Heart left ventricle (tissue), 16 donors: ENCODE measurements at regions not wholly inside any gene's neighbourhood (a gene's known extent, or its start where the extent isn't known, plus 50 kb on each side); places are given as distances from the start of the nearest gene placed in this dataset.

Source experiments
- ATAC-seq, 4 donors: fragments of 200-7000 bp; cut with Tn5 transposase; one replicate each; pipeline ENCODE4 v1.9.1; 2020 to 2022; ENCODE audit warnings: moderate library complexity in 4 of 4, mild to moderate bottlenecking in 3 of 4, moderate number of reproducible peaks in 1 of 4
- DNase-seq, 5 donors: peaks; one replicate each; pipeline ENCODE4 v3.0.0-alpha.2; 2020
- H3K27ac ChIP-seq, 12 donors: fragments of 200-600 bp; sonication (generic) in 4 of 12; one replicate each; pipeline versions ENCODE4 v1.5.0 to v1.8.0; 2016 to 2022; ENCODE audit warnings: mild to moderate bottlenecking in 2 of 12
- H3K27me3 ChIP-seq, 9 donors: fragments of 200-600 bp; sonication (generic) in 2 of 9; one replicate each; pipeline versions ENCODE4 v1.5.1 to v1.8.0; 2016 to 2022; ENCODE audit warnings: mild to moderate bottlenecking in 3 of 9
- H3K36me3 ChIP-seq, 9 donors: fragments of 200-600 bp; sonication (generic) in 2 of 9; one replicate each; pipeline versions ENCODE4 v1.5.0 to v1.8.0; 2018 to 2022; ENCODE audit warnings: mild to moderate bottlenecking in 2 of 9
- H3K4me1 ChIP-seq, 12 donors: fragments of 200-600 bp; sonication (generic) in 4 of 12; one replicate each; pipeline versions ENCODE4 v1.5.0 to v1.8.0; 2016 to 2022; ENCODE audit warnings: mild to moderate bottlenecking in 3 of 12
- H3K4me3 ChIP-seq, 12 donors: fragments of 200-600 bp; sonication (generic) in 4 of 12; one replicate each; pipeline versions ENCODE4 v1.5.0 to v1.8.0; 2017 to 2022; ENCODE audit warnings: mild to moderate bottlenecking in 9 of 12, moderate library complexity in 4 of 12
- H3K9me3 ChIP-seq, 12 donors: fragments of 200-600 bp; sonication (generic) in 4 of 12; one replicate each; pipeline versions ENCODE4 v1.5.0 to v1.8.0; 2016 to 2022; ENCODE audit warnings: mild to moderate bottlenecking in 1 of 12
- POLR2A ChIP-seq, 2 donors: fragments of 450-650 bp; IDR thresholded peaks; one replicate each; pipeline ENCODE4 v1.6.1; 2017; ENCODE audit warnings: antibody characterized with exemption in 2 of 2, mild to moderate bottlenecking in 2 of 2, moderate library complexity in 2 of 2
- WGBS, 4 donors: extraction: QIAGEN DNeasy Blood & Tissue Kit in 2 of 4; methylation state at CpG; one replicate each; pipeline versions ENCODE4 v1.1.5 to v1.1.7; 2013 to 2018; 5-methylcytosine and 5-hydroxymethylcytosine counted together
- intact Hi-C, 10 donors: fragments of 100-400 bp; cut with DNase I; formaldehyde crosslinking; loops; one replicate each; pipeline versions ENCODE4 v1.11.1 to v1.14.2; 2022
- TF ChIP-seq, protein P1 (sequence below), 12 donors: fragments of 200-600 bp; sonication (generic) in 4 of 12; IDR thresholded peaks; one replicate each; pipeline versions ENCODE4 v1.5.0 to v1.8.0; 2018 to 2022; ENCODE audit warnings: antibody characterized with exemption in 12 of 12, mild to moderate bottlenecking in 5 of 12
- donor health status: ischemic (EF 13 %, LVEDD 7.1; RV severe dilation, severe dysfunction).
- donor health status: healthy with polysubstance abuse.
- donor health status: DM: no; HTN: yes; CAD: no.
- donor health status: DM: no; HTN: no; CAD: no.
- donor health status: ischemic (EF 25% LVEDD 6.9; RV normal size, moderate dysfunction).
- donor health status: ischemic (EF 25% LVEDD 5.7; RV mildly dilated, moderate dysfunction).
- donor health status: healthy.
- donor health status: DM: yes; HTN: yes; CAD: no.
- donor health status: ischemic (EF 35%, LVEDD 5.7; RV mildly dilated, moderate dysfunction).
- donor health status: nonischemic (EF 11% LVEDD 7.7; RV severe dilation, severe dysfunction).
- donor health status: DM: yes; HTN: yes; CAD: no.
- donor health status: PGD.
- donor health status: ischemic (EF 29% LVEDD 5.4; RV normal size, mild dysfunction).
- donor health status: nonischemic (EF 23%, LVEDD 6.1; RV moderate dilation, normal function).

- TF ChIP-seq, protein P1, sequence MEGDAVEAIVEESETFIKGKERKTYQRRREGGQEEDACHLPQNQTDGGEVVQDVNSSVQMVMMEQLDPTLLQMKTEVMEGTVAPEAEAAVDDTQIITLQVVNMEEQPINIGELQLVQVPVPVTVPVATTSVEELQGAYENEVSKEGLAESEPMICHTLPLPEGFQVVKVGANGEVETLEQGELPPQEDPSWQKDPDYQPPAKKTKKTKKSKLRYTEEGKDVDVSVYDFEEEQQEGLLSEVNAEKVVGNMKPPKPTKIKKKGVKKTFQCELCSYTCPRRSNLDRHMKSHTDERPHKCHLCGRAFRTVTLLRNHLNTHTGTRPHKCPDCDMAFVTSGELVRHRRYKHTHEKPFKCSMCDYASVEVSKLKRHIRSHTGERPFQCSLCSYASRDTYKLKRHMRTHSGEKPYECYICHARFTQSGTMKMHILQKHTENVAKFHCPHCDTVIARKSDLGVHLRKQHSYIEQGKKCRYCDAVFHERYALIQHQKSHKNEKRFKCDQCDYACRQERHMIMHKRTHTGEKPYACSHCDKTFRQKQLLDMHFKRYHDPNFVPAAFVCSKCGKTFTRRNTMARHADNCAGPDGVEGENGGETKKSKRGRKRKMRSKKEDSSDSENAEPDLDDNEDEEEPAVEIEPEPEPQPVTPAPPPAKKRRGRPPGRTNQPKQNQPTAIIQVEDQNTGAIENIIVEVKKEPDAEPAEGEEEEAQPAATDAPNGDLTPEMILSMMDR (IDR thresholded peaks at IDR 0.05): peak in 1 of 12 donors; percentile 25
- TF ChIP-seq POLR2A (IDR thresholded peaks at IDR 0.05): no peak
- no peaks in the 10 kb centered on the region for H3K4me1 ChIP-seq
- no peak overlapping the region for H3K4me3 ChIP-seq
- intact Hi-C loops: no loop called here
- ATAC-seq (peak in 1 of 4 donors; percentile 34), DNase-seq (no peak)
- no peaks in the 10 kb centered on the region for H3K27me3 ChIP-seq
- H3K36me3 ChIP-seq: no peaks in the 10 kb centered on the region
- WGBS, 4 donors: 86 to 95% (median 90%) methylated on average over 2 of the region's 2 CpGs
- peaks cover 0 to 5% (median 0%) of the 10 kb centered on the region in 12 donors for H3K9me3 ChIP-seq
- no peak overlapping the region for H3K27ac ChIP-seq
These were observed 193.6 kb upstream of the BANK1 start for GRCh38 chr4:101596781-101597552.

- H3K27ac ChIP-seq: no peak overlapping the region
- H3K4me1 ChIP-seq: no peaks in the 10 kb centered on the region
- ATAC-seq (no peak), DNase-seq (no peak)
- no peak overlapping the region for H3K4me3 ChIP-seq
- peaks cover 0 to 5% (median 0%) of the 10 kb centered on the region in 12 donors for H3K9me3 ChIP-seq
- intact Hi-C loops: no loop called here
- no peaks in the 10 kb centered on the region for H3K27me3 ChIP-seq
- WGBS, 4 donors: 94 to 95% (median 94%) methylated on average over 11 of the region's 11 CpGs
- H3K36me3 ChIP-seq: no peaks in the 10 kb centered on the region
- TF ChIP-seq, protein P1 (IDR thresholded peaks at IDR 0.05): no peak
- no peak for TF ChIP-seq POLR2A (IDR thresholded peaks at IDR 0.05)
These were observed 195.9 kb upstream of the BANK1 start for GRCh38 chr4:101594588-101594987.

DNA sequence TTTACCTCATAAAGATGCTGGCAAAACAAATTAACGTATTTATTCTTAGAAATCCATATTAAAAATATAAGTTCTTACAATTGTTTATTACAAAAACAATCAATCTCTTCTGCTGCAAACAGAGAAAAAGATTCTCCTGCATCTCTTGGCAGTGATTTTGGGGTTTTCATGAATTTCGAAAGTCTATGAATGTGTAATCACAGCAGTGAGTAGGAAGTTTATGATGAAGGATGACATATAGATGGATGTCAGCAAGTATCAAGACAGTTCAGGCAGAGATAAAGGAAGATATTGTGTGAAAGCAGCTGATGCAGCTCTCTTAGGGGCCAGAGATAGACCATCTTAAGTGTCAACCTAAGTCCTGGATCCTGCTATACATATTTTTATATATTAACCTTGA lies 196.9 kb upstream of the BANK1 start:
- H3K4me1 ChIP-seq: no peaks in the 10 kb centered on the region
- intact Hi-C loops: no loop called here
- no peaks in the 10 kb centered on the region for H3K27me3 ChIP-seq
- WGBS, 4 donors: 83 to 89% (median 86%) methylated on average over 2 of the region's 2 CpGs
- DNase-seq: no peak
- H3K27ac ChIP-seq: no peak overlapping the region
- no peak for ATAC-seq
- TF ChIP-seq, protein P1 (IDR thresholded peaks at IDR 0.05): no peak
- no peak for TF ChIP-seq POLR2A (IDR thresholded peaks at IDR 0.05)
- no peak overlapping the region for H3K4me3 ChIP-seq
- no peaks in the 10 kb centered on the region for H3K36me3 ChIP-seq
- peaks cover 0 to 5% (median 0%) of the 10 kb centered on the region in 12 donors for H3K9me3 ChIP-seq

DNA sequence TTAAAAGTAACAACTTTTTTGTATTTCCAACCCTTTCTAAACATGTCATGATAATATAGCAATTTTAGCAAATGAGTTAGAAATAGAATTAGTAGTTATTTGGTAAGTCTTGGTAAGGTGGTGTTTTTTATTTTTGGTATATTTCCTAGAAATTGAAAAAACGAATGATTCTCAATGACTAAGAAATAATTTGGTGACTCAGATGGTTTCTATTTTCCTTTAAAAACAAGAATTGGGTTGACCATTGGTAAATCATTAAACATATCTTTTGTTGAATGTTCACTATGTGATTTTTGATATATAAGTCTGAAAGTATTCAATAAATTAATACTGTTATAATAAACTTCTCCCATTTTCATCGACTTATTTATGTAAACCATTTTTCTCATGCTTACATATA lies 206.2 kb upstream of the BANK1 start:
- H3K9me3 ChIP-seq: peaks cover 0 to 36% (median 11%) of the 10 kb centered on the region in 12 donors
- H3K27ac ChIP-seq: no peak overlapping the region
- WGBS, 4 donors: 72 to 79% (median 77%) methylated on average over 2 of the region's 2 CpGs
- H3K27me3 ChIP-seq: no peaks in the 10 kb centered on the region
- DNase-seq (no peak), ATAC-seq (no peak)
- TF ChIP-seq, protein P1 (IDR thresholded peaks at IDR 0.05): no peak
- TF ChIP-seq POLR2A (IDR thresholded peaks at IDR 0.05): no peak
- H3K4me1 ChIP-seq: no peaks in the 10 kb centered on the region
- intact Hi-C loops: no loop called here
- no peaks in the 10 kb centered on the region for H3K36me3 ChIP-seq
- no peak overlapping the region for H3K4me3 ChIP-seq
